ENCODE measurements at regions not wholly inside any gene's neighbourhood (a gene's known extent, or its start where the extent isn't known, plus 50 kb on each side); places are given as distances from the start of the nearest gene placed in this dataset.
"Not testable (repeated sequence)": the region's sequence is repeated elsewhere in the genome, so short reads cannot be mapped to it uniquely, and the experiment has no call there.

DNA sequence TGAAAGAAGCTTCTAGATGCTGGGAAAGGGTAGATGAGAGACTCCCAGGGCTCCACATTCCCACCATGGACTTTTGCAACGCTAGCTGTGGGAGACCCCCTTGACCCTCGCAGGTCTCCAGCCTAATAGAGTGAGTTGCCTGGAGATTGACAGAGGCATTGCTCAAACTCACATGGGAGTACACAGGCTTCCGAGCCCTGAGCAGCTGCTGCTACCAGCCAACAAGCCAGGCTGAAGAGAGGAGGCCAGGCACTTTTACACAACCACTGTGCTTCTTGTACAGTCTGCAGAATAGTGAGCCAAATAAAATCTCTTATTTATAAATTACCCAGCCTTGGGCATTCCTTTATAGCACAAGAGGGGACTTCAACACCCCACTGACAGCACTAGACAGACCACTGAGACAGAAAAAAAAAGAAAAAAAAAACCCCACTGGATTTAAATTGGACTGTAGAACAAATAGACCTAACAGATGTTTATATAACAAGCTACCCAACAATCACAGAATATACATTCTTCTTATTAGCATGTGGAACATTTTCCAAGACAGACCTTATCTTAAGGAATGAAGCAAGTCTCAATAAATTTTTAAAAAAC is 146.2 kb downstream of the ZFAND4 start:
- in situ Hi-C loops (cut with MboI; ENCODE audit: low pct_unique_long_range_greater_than_20kb, low sequenced_read_pairs) = no loop called here
- no peak for DNase-seq

DNA sequence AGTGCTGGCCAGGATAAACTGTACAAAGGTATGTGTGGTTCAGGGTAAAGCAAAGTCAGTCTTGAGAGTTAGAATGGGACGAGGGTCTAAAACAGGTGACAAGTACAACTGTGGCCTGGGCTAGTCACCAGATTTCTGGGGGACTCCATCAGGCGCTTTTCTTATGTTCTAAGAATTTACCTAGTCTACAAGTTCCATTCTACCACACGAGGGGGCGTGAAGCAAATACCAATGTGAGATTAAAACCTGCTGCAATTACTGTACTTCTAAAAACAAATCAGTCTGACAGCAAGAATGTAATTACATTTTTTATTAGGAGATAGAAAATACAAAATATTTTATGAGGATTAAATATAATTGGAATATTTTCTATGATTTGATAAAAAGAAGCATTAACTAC is 146.5 kb downstream of the ALOX5 start:
- in situ Hi-C loops (cut with MboI; ENCODE audit: low pct_unique_long_range_greater_than_20kb, low sequenced_read_pairs) = no loop called here
- DNase-seq = no peak

- no peak for DNase-seq
- in situ Hi-C loops (cut with MboI; ENCODE audit: low pct_unique_long_range_greater_than_20kb, low sequenced_read_pairs) = no loop called here
These were observed 144.7 kb downstream of the ALOX5 start for GRCh38 chr10:45518741-45519140.

- no peak for DNase-seq
- in situ Hi-C loops (cut with MboI; ENCODE audit: low pct_unique_long_range_greater_than_20kb, low sequenced_read_pairs) = no loop called here
These were observed 141.6 kb downstream of the ALOX5 start for GRCh38 chr10:45515630-45516029.

DNA sequence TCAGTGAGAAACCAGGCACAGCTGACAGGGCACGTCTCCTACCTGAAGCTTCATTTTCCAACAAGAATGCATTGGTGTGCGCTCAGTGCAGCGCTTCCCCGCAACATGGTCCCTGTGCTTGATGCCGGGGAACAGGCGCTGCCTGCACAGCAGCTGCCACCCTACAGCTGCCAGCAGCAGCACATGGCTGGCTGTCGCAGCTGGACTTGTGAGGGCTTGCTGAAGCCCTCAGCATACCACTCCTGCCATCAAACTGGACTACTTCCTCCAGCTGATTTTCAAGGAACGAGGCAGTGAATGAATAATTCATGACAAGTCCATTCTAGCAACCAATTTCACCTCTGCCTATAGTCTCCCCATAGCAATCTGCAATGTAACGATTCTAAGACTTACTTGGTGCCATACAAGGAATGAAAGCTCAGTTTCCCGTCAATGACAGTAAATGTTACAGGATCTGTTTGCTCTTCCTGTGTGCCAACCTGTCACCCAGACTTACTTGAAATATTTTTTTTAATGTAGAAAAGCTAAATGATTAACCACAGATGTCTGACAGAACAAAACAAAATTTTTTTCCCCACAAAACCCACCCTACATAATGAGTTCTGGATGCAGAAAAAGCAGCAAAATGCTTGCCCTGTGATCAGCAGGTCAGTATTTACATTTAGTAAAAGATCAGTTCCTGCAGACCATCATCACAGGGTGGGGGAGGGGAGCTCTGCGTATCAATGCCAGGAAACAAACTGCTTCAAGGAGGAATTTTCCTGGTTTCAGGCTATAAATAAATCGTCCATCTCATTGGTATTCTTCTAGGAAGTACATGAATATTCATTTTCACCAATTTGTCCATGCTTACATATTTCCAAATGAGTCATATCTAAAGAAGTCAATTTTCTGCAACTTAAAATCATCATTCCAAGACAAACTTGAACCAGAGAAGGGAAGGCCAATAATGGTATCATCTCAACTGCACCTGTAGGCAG is 140.6 kb downstream of the ALOX5 start:
- in situ Hi-C loops (cut with MboI; ENCODE audit: low pct_unique_long_range_greater_than_20kb, low sequenced_read_pairs) = no loop called here
- no peak for DNase-seq

GRCh38 chr10:45513551-45513950 is 139.5 kb downstream of the ALOX5 start:
- in situ Hi-C loops (cut with MboI; ENCODE audit: low pct_unique_long_range_greater_than_20kb, low sequenced_read_pairs) = no loop called here
- DNase-seq = no peak

- DNase-seq; in situ Hi-C loops (cut with MboI; ENCODE audit: low pct_unique_long_range_greater_than_20kb, low sequenced_read_pairs): not testable (repeated sequence)
These were observed 137.9 kb downstream of the ALOX5 start for GRCh38 chr10:45511926-45512325.

- no peak for DNase-seq
- in situ Hi-C loops (cut with MboI; ENCODE audit: low pct_unique_long_range_greater_than_20kb, low sequenced_read_pairs) = no loop called here
These were observed 135.5 kb downstream of the ALOX5 start for GRCh38 chr10:45509491-45509890.

- in situ Hi-C loops (cut with MboI; ENCODE audit: low pct_unique_long_range_greater_than_20kb, low sequenced_read_pairs) = no loop called here
- no peak for DNase-seq
These were observed 131.3 kb downstream of the ALOX5 start for GRCh38 chr10:45505311-45505710.

- in situ Hi-C loops (cut with MboI; ENCODE audit: low pct_unique_long_range_greater_than_20kb, low sequenced_read_pairs) = no loop called here
- no peak for DNase-seq
These were observed 128.4 kb downstream of the ALOX5 start for GRCh38 chr10:45502458-45502857.

GRCh38 chr10:45501791-45502190 is 127.8 kb downstream of the ALOX5 start:
- in situ Hi-C loops (cut with MboI; ENCODE audit: low pct_unique_long_range_greater_than_20kb, low sequenced_read_pairs) = no loop called here
- DNase-seq = no peak

- in situ Hi-C loops (cut with MboI; ENCODE audit: low pct_unique_long_range_greater_than_20kb, low sequenced_read_pairs) = no loop called here
- no peak for DNase-seq
These were observed 126.8 kb downstream of the ALOX5 start for GRCh38 chr10:45500798-45501197.

DNA sequence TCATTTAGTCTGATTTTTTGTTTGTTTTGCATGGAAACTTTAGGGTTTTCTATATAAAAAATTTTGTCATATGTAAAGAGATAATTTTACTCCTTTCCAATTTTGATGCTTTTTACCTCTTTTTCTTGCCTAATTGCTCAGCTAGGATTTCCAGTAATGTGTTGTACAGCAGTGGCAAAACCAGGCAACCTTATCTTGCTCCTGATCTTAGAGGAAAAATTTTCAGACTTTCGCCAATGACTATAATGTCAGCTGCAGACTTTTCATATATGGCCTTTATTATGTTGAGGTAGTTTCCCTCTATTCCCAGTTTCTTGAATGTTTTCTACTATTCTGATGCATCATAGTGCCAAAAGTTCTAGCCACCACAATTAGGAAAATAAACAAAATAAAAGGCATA is 126.3 kb downstream of the ALOX5 start:
- no peak for DNase-seq
- in situ Hi-C loops (cut with MboI; ENCODE audit: low pct_unique_long_range_greater_than_20kb, low sequenced_read_pairs) = no loop called here

- in situ Hi-C loops (cut with MboI; ENCODE audit: low pct_unique_long_range_greater_than_20kb, low sequenced_read_pairs) = no loop called here
- peak; percentile 31 for DNase-seq
These were observed 121.6 kb downstream of the ALOX5 start for GRCh38 chr10:45495438-45496152.

Measured in KBM-7 (cell line).